Esophagus squamous epithelium (tissue), 5 donors: ENCODE measurements at regions not wholly inside any gene's neighbourhood (a gene's known extent, or its start where the extent isn't known, plus 50 kb on each side); places are given as distances from the start of the nearest gene placed in this dataset.

Source experiments
- DNase-seq: peaks from one replicate; lab custom pipeline; 2025; lab: John Stamatoyannopoulos, UW
- H3K27ac ChIP-seq, 4 donors: fragments of 200-600 bp; sonication (generic); one replicate each; pipeline ENCODE4 v1.5.1; 2016 to 2019; ENCODE audit warnings: mild to moderate bottlenecking in 1 of 4
- H3K27me3 ChIP-seq, 4 donors: fragments of 200-600 bp; sonication (generic); 1 replicate in 3 of 4; 2 replicates in 1 of 4; pipeline versions ENCODE4 v1.5.1 to v1.6.0; 2017 to 2021; ENCODE audit warnings: antibody characterized with exemption in 1 of 4
- H3K36me3 ChIP-seq, 3 donors: fragments of 200-600 bp; sonication (generic); one replicate each; pipeline ENCODE4 v1.5.1; 2016 to 2019
- H3K4me1 ChIP-seq, 3 donors: fragments of 200-600 bp; sonication (generic); one replicate each; pipeline ENCODE4 v1.5.1; 2017 to 2019
- H3K4me3 ChIP-seq, 4 donors: fragments of 200-600 bp; sonication (generic); 1 replicate in 3 of 4; 2 replicates in 1 of 4; pipeline ENCODE4 v1.5.1; 2016 to 2019; ENCODE audit warnings: mild to moderate bottlenecking in 2 of 4, moderate library complexity in 1 of 4
- H3K9me3 ChIP-seq, 3 donors: fragments of 200-600 bp; sonication (generic); one replicate each; pipeline ENCODE4 v1.5.1; 2016 to 2019
- POLR2A ChIP-seq, 4 donors: fragments of 450-650 bp; IDR thresholded peaks; one replicate each; pipeline ENCODE4 v1.6.1; 2017; ENCODE audit warnings: antibody characterized with exemption in 4 of 4, mild to moderate bottlenecking in 4 of 4, moderate library complexity in 3 of 4
- WGBS, 2 donors: methylation state at CpG; one replicate each; pipeline ENCODE4 v1.1.5; 2018; 5-methylcytosine and 5-hydroxymethylcytosine counted together
- intact Hi-C: fragments of 100-400 bp; cut with DNase I; formaldehyde crosslinking; loops from one replicate; pipeline ENCODE4 v1.15.0; 2022
- TF ChIP-seq, protein P1 (sequence below), 6 experiments: fragments of 450-650 bp in 4 of 6; fragments of 200-600 bp in 2 of 6; sonication (generic) in 2 of 6; IDR thresholded peaks; one replicate each; pipeline ENCODE4 v1.5.1; 2016 to 2019; ENCODE audit warnings: antibody characterized with exemption in 6 of 6, mild to moderate bottlenecking in 4 of 6, moderate library complexity in 4 of 6
- donor health status: DM: yes; HTN: yes; CAD: no.

DNA sequence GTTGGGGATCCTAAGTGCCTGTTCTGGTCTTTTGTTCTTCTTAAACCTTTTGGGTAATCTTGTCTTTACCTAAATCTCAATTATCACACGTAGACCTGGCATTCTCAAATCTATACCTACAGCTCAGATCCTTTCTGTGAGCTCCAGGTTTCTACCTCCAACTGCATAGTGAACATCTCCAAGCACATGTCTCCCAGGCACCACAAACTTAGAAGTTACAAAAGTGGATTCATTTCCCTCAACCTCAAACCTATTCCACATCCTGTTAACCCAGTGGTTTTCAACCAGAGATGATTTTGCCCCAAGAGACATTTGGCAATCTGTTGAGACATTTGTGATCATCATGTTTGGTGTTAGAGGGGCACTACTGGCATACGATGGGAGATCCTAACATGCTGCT, 183.5 kb downstream of the TENT5A start:
- no peaks in the 10 kb centered on the region for H3K27me3 ChIP-seq
- 56 to 74% methylated on average over 2 of the region's 2 CpGs for WGBS, 2 donors
- no peak overlapping the region for H3K4me3 ChIP-seq
- intact Hi-C loops: no loop called here
- H3K36me3 ChIP-seq: no peaks in the 10 kb centered on the region
- no peaks in the 10 kb centered on the region for H3K4me1 ChIP-seq
- H3K9me3 ChIP-seq: no peaks in the 10 kb centered on the region
- H3K27ac ChIP-seq: no peak overlapping the region
- DNase-seq: no peak
- TF ChIP-seq POLR2A (IDR thresholded peaks at IDR 0.05): no peak
- TF ChIP-seq, protein P1, sequence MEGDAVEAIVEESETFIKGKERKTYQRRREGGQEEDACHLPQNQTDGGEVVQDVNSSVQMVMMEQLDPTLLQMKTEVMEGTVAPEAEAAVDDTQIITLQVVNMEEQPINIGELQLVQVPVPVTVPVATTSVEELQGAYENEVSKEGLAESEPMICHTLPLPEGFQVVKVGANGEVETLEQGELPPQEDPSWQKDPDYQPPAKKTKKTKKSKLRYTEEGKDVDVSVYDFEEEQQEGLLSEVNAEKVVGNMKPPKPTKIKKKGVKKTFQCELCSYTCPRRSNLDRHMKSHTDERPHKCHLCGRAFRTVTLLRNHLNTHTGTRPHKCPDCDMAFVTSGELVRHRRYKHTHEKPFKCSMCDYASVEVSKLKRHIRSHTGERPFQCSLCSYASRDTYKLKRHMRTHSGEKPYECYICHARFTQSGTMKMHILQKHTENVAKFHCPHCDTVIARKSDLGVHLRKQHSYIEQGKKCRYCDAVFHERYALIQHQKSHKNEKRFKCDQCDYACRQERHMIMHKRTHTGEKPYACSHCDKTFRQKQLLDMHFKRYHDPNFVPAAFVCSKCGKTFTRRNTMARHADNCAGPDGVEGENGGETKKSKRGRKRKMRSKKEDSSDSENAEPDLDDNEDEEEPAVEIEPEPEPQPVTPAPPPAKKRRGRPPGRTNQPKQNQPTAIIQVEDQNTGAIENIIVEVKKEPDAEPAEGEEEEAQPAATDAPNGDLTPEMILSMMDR (IDR thresholded peaks at IDR 0.05): no peak

DNA sequence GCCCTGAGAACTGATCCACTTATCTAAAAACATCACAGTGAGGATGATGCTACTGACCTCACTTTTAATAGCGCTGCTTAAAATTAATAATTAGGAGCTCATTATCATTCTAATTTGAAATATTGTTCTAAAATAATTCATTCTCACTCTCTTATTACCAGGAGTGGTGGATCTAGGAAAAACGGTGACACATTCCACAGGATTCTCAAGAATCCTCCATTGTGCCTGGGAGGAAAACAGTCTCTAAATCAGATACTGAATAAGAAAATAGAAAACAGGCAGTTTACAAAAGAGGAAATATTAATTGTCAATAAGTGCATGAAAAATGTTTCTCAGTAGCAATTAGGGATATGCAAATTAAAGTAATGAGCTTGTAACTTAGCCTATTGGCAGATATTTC, 187.4 kb downstream of the TENT5A start:
- H3K27ac ChIP-seq: no peak overlapping the region
- TF ChIP-seq, protein P1 (IDR thresholded peaks at IDR 0.05): no peak
- TF ChIP-seq POLR2A (IDR thresholded peaks at IDR 0.05): no peak
- no peaks in the 10 kb centered on the region for H3K36me3 ChIP-seq
- DNase-seq: no peak
- 71 to 80% methylated on average over 2 of the region's 2 CpGs for WGBS, 2 donors
- no peaks in the 10 kb centered on the region for H3K4me1 ChIP-seq
- no peaks in the 10 kb centered on the region for H3K27me3 ChIP-seq
- H3K9me3 ChIP-seq: no peaks in the 10 kb centered on the region
- intact Hi-C loops: no loop called here
- no peak overlapping the region for H3K4me3 ChIP-seq

DNA sequence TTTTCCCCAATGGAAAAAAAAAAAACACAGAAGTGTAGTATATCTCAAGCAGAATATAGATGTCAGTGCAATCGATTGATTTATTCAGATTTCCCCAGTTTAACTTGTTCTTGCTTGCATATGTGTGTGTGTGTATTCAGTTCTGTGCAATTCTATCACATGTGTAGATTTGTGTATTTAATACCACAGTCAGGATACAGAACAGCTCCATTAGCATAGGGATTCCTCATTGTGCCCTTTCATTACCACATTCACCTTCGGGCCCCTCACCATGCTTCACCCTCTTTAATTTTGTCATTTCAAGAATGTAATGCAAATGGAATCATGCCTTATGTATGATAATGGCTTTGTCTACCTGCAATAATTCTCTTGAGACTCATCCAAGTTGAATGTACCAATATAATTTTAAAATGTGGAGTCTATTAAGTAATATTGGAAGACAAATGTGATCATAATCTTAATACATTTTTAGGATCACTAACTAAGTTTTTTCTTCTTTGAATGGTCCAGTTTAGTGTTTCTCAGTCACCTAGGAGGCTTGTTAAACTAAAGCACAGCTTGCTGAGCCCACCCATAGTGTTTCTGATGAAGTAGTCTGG, 187.9 kb downstream of the TENT5A start:
- Histone ChIP-seq H3K4me1 (no peaks in the 10 kb centered on the region), H3K9me3 (no peaks in the 10 kb centered on the region), H3K27me3 (no peaks in the 10 kb centered on the region), H3K4me3 (no peak overlapping the region), H3K36me3 (no peaks in the 10 kb centered on the region), H3K27ac (no peak overlapping the region)
- intact Hi-C loops: no loop called here
- 62 to 65% methylated on average over 2 of the region's 2 CpGs for WGBS, 2 donors
- no peak for DNase-seq
- no peak for TF ChIP-seq POLR2A (IDR thresholded peaks at IDR 0.05)
- TF ChIP-seq, protein P1 (IDR thresholded peaks at IDR 0.05): no peak

DNA sequence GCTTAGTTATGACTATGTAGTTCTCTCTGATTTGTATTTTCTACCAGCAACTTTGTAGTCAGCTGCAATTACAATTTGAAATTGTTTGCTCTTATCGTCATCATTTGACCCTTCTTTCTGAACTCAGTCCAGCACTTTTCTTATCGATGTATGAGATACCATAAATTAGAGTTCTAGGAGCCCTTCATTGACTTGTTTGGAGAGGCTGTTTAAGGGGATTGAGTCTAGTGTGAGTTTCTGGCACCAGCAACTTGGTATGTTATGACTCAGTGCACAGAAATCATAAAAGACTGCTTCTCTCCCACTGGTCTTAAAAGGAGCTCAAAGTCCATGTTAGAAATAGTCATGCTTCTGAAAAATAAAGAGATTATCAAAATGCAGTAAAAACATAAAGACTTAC, 190.3 kb downstream of the TENT5A start:
- no peak for DNase-seq
- no peak overlapping the region for H3K27ac ChIP-seq
- no peaks in the 10 kb centered on the region for H3K9me3 ChIP-seq
- H3K4me3 ChIP-seq: no peak overlapping the region
- no peaks in the 10 kb centered on the region for H3K4me1 ChIP-seq
- intact Hi-C loops: no loop called here
- H3K27me3 ChIP-seq: no peaks in the 10 kb centered on the region
- 14 to 25% methylated on average over 2 of the region's 2 CpGs for WGBS, 2 donors
- H3K36me3 ChIP-seq: no peaks in the 10 kb centered on the region
- TF ChIP-seq, protein P1 (IDR thresholded peaks at IDR 0.05): no peak
- no peak for TF ChIP-seq POLR2A (IDR thresholded peaks at IDR 0.05)

DNA sequence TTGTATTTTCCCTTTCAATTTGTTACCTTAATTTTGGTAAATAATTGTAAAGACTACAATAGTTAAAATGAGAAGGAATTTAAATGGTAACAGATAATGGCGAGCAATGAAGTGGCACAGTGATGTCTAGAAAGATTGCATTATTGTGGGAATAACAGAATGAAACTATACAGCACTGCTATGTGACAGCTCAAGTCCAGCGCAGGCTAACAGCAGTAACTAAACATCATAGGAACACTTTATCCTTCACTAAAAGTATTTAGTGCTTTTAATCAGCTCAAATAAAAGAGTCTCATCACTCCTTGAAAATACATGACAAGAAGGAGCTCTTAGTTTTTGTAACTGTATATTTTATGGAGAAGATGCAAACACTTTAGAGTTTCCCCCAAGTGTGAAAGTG, 190.8 kb downstream of the TENT5A start:
- intact Hi-C loops: no loop called here
- TF ChIP-seq POLR2A (IDR thresholded peaks at IDR 0.05): no peak
- TF ChIP-seq, protein P1 (IDR thresholded peaks at IDR 0.05): no peak
- no peak for DNase-seq
- no peaks in the 10 kb centered on the region for H3K9me3 ChIP-seq
- no peaks in the 10 kb centered on the region for H3K27me3 ChIP-seq
- no peak overlapping the region for H3K27ac ChIP-seq
- no peak overlapping the region for H3K4me3 ChIP-seq
- H3K36me3 ChIP-seq: no peaks in the 10 kb centered on the region
- WGBS, 2 donors: 64 to 71% methylated on average over 2 of the region's 2 CpGs
- H3K4me1 ChIP-seq: no peaks in the 10 kb centered on the region
